HEK293T (cell line): ENCODE measurements at regions not wholly inside any gene's neighbourhood (a gene's known extent, or its start where the extent isn't known, plus 50 kb on each side); places are given as distances from the start of the nearest gene placed in this dataset.

ENCODE experiments used
- CTCF ChIA-PET: fragments of 350-600 bp; formaldehyde crosslinking; extraction: SDS; loops from one replicate; lab custom pipeline; 2021; ENCODE audit warnings: antibody characterized with exemption, inconsistent platforms; lab: Yijun Ruan, JAX
- POLR2A ChIA-PET: fragments of 350-600 bp; formaldehyde crosslinking; extraction: SDS; loops from one replicate; lab custom pipeline; 2020; ENCODE audit warnings: antibody characterized with exemption, inconsistent platforms; lab: Yijun Ruan, JAX
- DNase-seq: peaks from one replicate; pipeline ENCODE4 v3.0.0; 2012; ENCODE audit warnings: mixed read lengths; ENCODE audit errors: extremely low spot score
- ARNT ChIP-seq: fragments of 450-650 bp; IDR thresholded peaks from 2 replicates; pipeline ENCODE4 v1.6.1; 2017; ENCODE audit warnings: mild to moderate bottlenecking
- BHLHE40 ChIP-seq: fragments of 450-650 bp; IDR thresholded peaks from 2 replicates; pipeline ENCODE4 v1.6.1; 2016; ENCODE audit warnings: mild to moderate bottlenecking, moderate library complexity, borderline replicate concordance
- CTBP1 ChIP-seq: fragments of 450-650 bp; IDR thresholded peaks from 2 replicates; pipeline ENCODE4 v1.6.1; 2016; ENCODE audit warnings: borderline replicate concordance
- ELF4 ChIP-seq: fragments of 450-650 bp; IDR thresholded peaks from 2 replicates; pipeline ENCODE4 v1.6.1; 2017; ENCODE audit warnings: antibody characterized with exemption
- FOXA1 ChIP-seq: fragments of 450-650 bp; IDR thresholded peaks from 2 replicates; pipeline ENCODE4 v1.6.1; 2016; ENCODE audit warnings: mild to moderate bottlenecking
- FOXK2 ChIP-seq: fragments of 450-650 bp; IDR thresholded peaks from 2 replicates; pipeline ENCODE4 v1.6.1; 2016; ENCODE audit warnings: mild to moderate bottlenecking
- FOXM1 ChIP-seq: fragments of 450-650 bp; IDR thresholded peaks from 2 replicates; pipeline ENCODE4 v1.6.1; 2017; ENCODE audit warnings: mild to moderate bottlenecking, borderline replicate concordance
- HDGF ChIP-seq: fragments of 450-650 bp; IDR thresholded peaks from 2 replicates; pipeline ENCODE4 v1.6.1; 2017; ENCODE audit warnings: antibody characterized with exemption, borderline replicate concordance
- L3MBTL2 ChIP-seq: fragments of 450-650 bp; conservative IDR thresholded peaks from 2 replicates; pipeline ENCODE4 v1.6.1; 2016; ENCODE audit warnings: mild to moderate bottlenecking
- LEF1 ChIP-seq: fragments of 450-650 bp; IDR thresholded peaks from 2 replicates; pipeline ENCODE4 v1.6.1; 2017; ENCODE audit warnings: mild to moderate bottlenecking, borderline replicate concordance
- NFRKB ChIP-seq: fragments of 450-650 bp; IDR thresholded peaks from 2 replicates; pipeline ENCODE4 v1.6.1; 2016; ENCODE audit warnings: mild to moderate bottlenecking, moderate library complexity
- PKNOX1 ChIP-seq: fragments of 450-650 bp; IDR thresholded peaks from 2 replicates; pipeline ENCODE4 v1.6.1; 2016
- SP1 ChIP-seq: fragments of 450-650 bp; IDR thresholded peaks from 2 replicates; pipeline ENCODE4 v1.6.1; 2017
- SUZ12 ChIP-seq: fragments of 450-650 bp; IDR thresholded peaks from 2 replicates; pipeline ENCODE4 v1.6.1; 2016; ENCODE audit warnings: mild to moderate bottlenecking
- TARDBP ChIP-seq: fragments of 450-650 bp; IDR thresholded peaks from 2 replicates; pipeline ENCODE4 v1.6.1; 2016
- ZNF384 ChIP-seq: fragments of 450-650 bp; IDR thresholded peaks from 2 replicates; pipeline ENCODE4 v1.6.1; 2016

GRCh38 chr6:113403966-113404595 is 453.1 kb upstream of the MARCKS start:
- ChIA-PET CTCF (no interaction called here), POLR2A (no interaction called here)
- TF ChIP-seq FOXM1 (no peak), ELF4 (no peak), ZNF384 (no peak)
- DNase-seq, result no peak

GRCh38 chr6:113405326-113406047 is 451.7 kb upstream of the MARCKS start:
- TF ChIP-seq LEF1 (no peak), ELF4 (no peak), FOXA1 (no peak), SP1 (no peak), CTBP1 (no peak)
- POLR2A ChIA-PET, result no interaction called here
- no peak for DNase-seq
- CTCF ChIA-PET, result no interaction called here

- DNase-seq, result no peak
- ChIA-PET POLR2A (no interaction called here), CTCF (no interaction called here)
- no peak for TF ChIP-seq FOXA1
- no peak for TF ChIP-seq PKNOX1
- no peak for TF ChIP-seq NFRKB
- TF ChIP-seq LEF1, result no peak
- no peak for TF ChIP-seq FOXK2
- no peak for TF ChIP-seq SP1
- no peak for TF ChIP-seq FOXM1
- no peak for TF ChIP-seq ARNT
- TF ChIP-seq HDGF, result no peak
Measured at GRCh38 chr6:113406048-113406695, 451.0 kb upstream of the MARCKS start.

- ChIA-PET CTCF (no interaction called here), POLR2A (no interaction called here)
- DNase-seq, result no peak
- TF ChIP-seq ELF4 (no peak), FOXM1 (no peak)
Measured at GRCh38 chr6:113411011-113411410, 446.1 kb upstream of the MARCKS start.

- DNase-seq, result no peak
- ChIA-PET CTCF (interaction anchor here (1.6 kb wide), 1 partner anchor 447 kb away, joined by 3 read pairs; no protein-coding TSS in a partner anchor), POLR2A (no interaction called here)
- TF ChIP-seq LEF1 (no peak), BHLHE40 (no peak), L3MBTL2 (no peak), SP1 (no peak), SUZ12 (no peak), CTBP1 (no peak), ZNF384 (no peak), FOXM1 (no peak), FOXK2 (no peak), TARDBP (no peak), NFRKB (no peak), FOXA1 (no peak), PKNOX1 (no peak), HDGF (no peak), ELF4 (no peak), ARNT (no peak)
Measured at GRCh38 chr6:113412589-113413357, 444.4 kb upstream of the MARCKS start.

- no peak for DNase-seq
- ChIA-PET CTCF (no interaction called here), POLR2A (no interaction called here)
- TF ChIP-seq FOXM1 (no peak), FOXA1 (no peak), SP1 (no peak), TARDBP (no peak), ZNF384 (no peak), ARNT (no peak), ELF4 (no peak)
Measured at GRCh38 chr6:113414511-113414910, 442.6 kb upstream of the MARCKS start.

GRCh38 chr6:113416170-113416569 is 441.0 kb upstream of the MARCKS start:
- TF ChIP-seq TARDBP, result no peak
- no peak for TF ChIP-seq L3MBTL2
- no peak for TF ChIP-seq FOXM1
- no peak for TF ChIP-seq ARNT
- TF ChIP-seq BHLHE40, result no peak
- no peak for TF ChIP-seq FOXK2
- no peak for TF ChIP-seq SUZ12
- no peak for TF ChIP-seq SP1
- POLR2A ChIA-PET, result no interaction called here
- CTCF ChIA-PET, result interaction anchor here (0.6 kb wide), 1 partner anchor 35 kb away, joined by 4 read pairs; no protein-coding TSS in a partner anchor
- no peak for DNase-seq
